ENCODE measurements at regions not wholly inside any gene's neighbourhood (a gene's known extent, or its start where the extent isn't known, plus 50 kb on each side); places are given as distances from the start of the nearest gene placed in this dataset.

- H3K9me3 ChIP-seq (ENCODE audit: control insufficient read depth in 2 of 3, insufficient read depth in 1 of 3, low read length in 3 of 3), result no peaks in the 10 kb centered on the region
- no peaks in the 10 kb centered on the region for H3K36me3 ChIP-seq (ENCODE audit: control insufficient read depth in 2 of 3, insufficient read depth in 3 of 3, low read length in 3 of 3)
- no peaks in the 10 kb centered on the region for H3K27me3 ChIP-seq (ENCODE audit: control insufficient read depth, insufficient read depth, low read length)
- H3K4me1 ChIP-seq (ENCODE audit: control insufficient read depth in 2 of 3, insufficient read depth in 2 of 3, low read depth in 1 of 3, low read length in 3 of 3), result no peaks in the 10 kb centered on the region
- H3K27ac ChIP-seq (ENCODE audit: low read depth in 2 of 2, low read length in 2 of 2), result no peak overlapping the region
- no peak overlapping the region for H3K9ac ChIP-seq (ENCODE audit: low read length in 3 of 3)
- FAIRE-seq, result no peak
- no peak for DNase-seq
- H3K4me3 ChIP-seq (ENCODE audit: low read length in 3 of 3), result no peak overlapping the region
- intact Hi-C loops (cut with DNase I), result no loop called here
- TF ChIP-seq CTCF (IDR thresholded peaks at IDR 0.05; ENCODE audit: borderline replicate concordance, extremely low read depth, insufficient read depth), result no peak
Observed at GRCh38 chr1:4375812-4376211, 278.6 kb upstream of the AJAP1 start.

GRCh38 chr1:4379451-4380175, 274.8 kb upstream of the AJAP1 start:
- no peaks in the 10 kb centered on the region for H3K36me3 ChIP-seq (ENCODE audit: control insufficient read depth in 2 of 3, insufficient read depth in 3 of 3, low read length in 3 of 3)
- H3K9me3 ChIP-seq (ENCODE audit: control insufficient read depth in 2 of 3, insufficient read depth in 1 of 3, low read length in 3 of 3), result peaks cover 0 to 6% (median 0%) of the 10 kb centered on the region in 3 donors
- H3K27me3 ChIP-seq (ENCODE audit: control insufficient read depth, insufficient read depth, low read length), result no peaks in the 10 kb centered on the region
- intact Hi-C loops (cut with DNase I), result no loop called here
- TF ChIP-seq CTCF (IDR thresholded peaks at IDR 0.05; ENCODE audit: borderline replicate concordance, extremely low read depth, insufficient read depth), result no peak
- no peaks in the 10 kb centered on the region for H3K4me1 ChIP-seq (ENCODE audit: control insufficient read depth in 2 of 3, insufficient read depth in 2 of 3, low read depth in 1 of 3, low read length in 3 of 3)
- no peak overlapping the region for H3K27ac ChIP-seq (ENCODE audit: low read depth in 2 of 2, low read length in 2 of 2)
- H3K4me3 ChIP-seq (ENCODE audit: low read length in 3 of 3), result no peak overlapping the region
- no peak for DNase-seq
- no peak for FAIRE-seq
- H3K9ac ChIP-seq (ENCODE audit: low read length in 3 of 3), result no peak overlapping the region

GRCh38 chr1:4380564-4381168, 273.7 kb upstream of the AJAP1 start:
- TF ChIP-seq CTCF (IDR thresholded peaks at IDR 0.05; ENCODE audit: borderline replicate concordance, extremely low read depth, insufficient read depth), result no peak
- no peaks in the 10 kb centered on the region for H3K36me3 ChIP-seq (ENCODE audit: control insufficient read depth in 2 of 3, insufficient read depth in 3 of 3, low read length in 3 of 3)
- H3K9ac ChIP-seq (ENCODE audit: low read length in 3 of 3), result no peak overlapping the region
- no peaks in the 10 kb centered on the region for H3K27me3 ChIP-seq (ENCODE audit: control insufficient read depth, insufficient read depth, low read length)
- no peak overlapping the region for H3K27ac ChIP-seq (ENCODE audit: low read depth in 2 of 2, low read length in 2 of 2)
- H3K4me3 ChIP-seq (ENCODE audit: low read length in 3 of 3), result no peak overlapping the region
- H3K4me1 ChIP-seq (ENCODE audit: control insufficient read depth in 2 of 3, insufficient read depth in 2 of 3, low read depth in 1 of 3, low read length in 3 of 3), result no peaks in the 10 kb centered on the region
- intact Hi-C loops (cut with DNase I), result no loop called here
- peaks cover 0 to 6% (median 0%) of the 10 kb centered on the region in 3 donors for H3K9me3 ChIP-seq (ENCODE audit: control insufficient read depth in 2 of 3, insufficient read depth in 1 of 3, low read length in 3 of 3)
- DNase-seq (no peak), FAIRE-seq (no peak)

Data from kidney (tissue), 13 donors.